Keratinocyte (primary cell): ENCODE measurements at regions not wholly inside any gene's neighbourhood (a gene's known extent, or its start where the extent isn't known, plus 50 kb on each side); places are given as distances from the start of the nearest gene placed in this dataset.

ENCODE experiments used
- DNase-seq: peaks from one replicate; pipeline ENCODE4 v3.0.0-alpha.2; 2011; ENCODE audit warnings: low read depth, missing footprints, low spot score
- FAIRE-seq: peaks from 2 replicates; lab custom pipeline; 2011; peaks lifted over from hg19 to GRCh38; lab: Jason Lieb, UNC
- H2AFZ ChIP-seq: 2 replicates; pipeline ENCODE4 v1.6.0; 2012; ENCODE audit warnings: low read length, control low read depth, inconsistent platforms; ENCODE audit not compliant: control insufficient read depth
- H3K27ac ChIP-seq: 2 replicates; pipeline ENCODE4 v1.5.1; 2011; ENCODE audit warnings: low read length; ENCODE audit not compliant: control insufficient read depth, insufficient read depth
- H3K27me3 ChIP-seq: 3 replicates; pipeline ENCODE4 v1.6.0; 2011; ENCODE audit warnings: low read length; ENCODE audit not compliant: control insufficient read depth, insufficient read depth; ENCODE audit errors: extremely low read depth
- H3K36me3 ChIP-seq, 2 experiments: 2 replicates in 1 of 2; 3 replicates in 1 of 2; pipeline ENCODE4 v1.5.1; 2011; ENCODE audit warnings: low read length in 2 of 2, mild to moderate bottlenecking in 1 of 2; ENCODE audit not compliant: control insufficient read depth in 2 of 2, insufficient read depth in 2 of 2; ENCODE audit errors: extremely low read depth in 1 of 2
- H3K4me1 ChIP-seq: 3 replicates; pipeline ENCODE4 v1.5.1; 2011; ENCODE audit warnings: low read length; ENCODE audit not compliant: control insufficient read depth, insufficient read depth; ENCODE audit errors: extremely low read depth
- H3K4me2 ChIP-seq: 3 replicates; pipeline ENCODE4 v1.6.0; 2011; ENCODE audit warnings: low read depth, low read length; ENCODE audit not compliant: control insufficient read depth, insufficient read depth; ENCODE audit errors: extremely low read depth
- H3K4me3 ChIP-seq, 3 experiments: fragments of 200-600 bp in 1 of 3; sonication (generic) in 1 of 3; 2 replicates in 2 of 3; 3 replicates in 1 of 3; pipeline ENCODE4 v1.5.1; 2011 to 2016; ENCODE audit warnings: low read length in 3 of 3, mild to moderate bottlenecking in 3 of 3, control low read depth in 2 of 3, inconsistent platforms in 1 of 3, low read depth in 1 of 3, mixed read lengths in 1 of 3, mixed run types in 1 of 3, moderate library complexity in 1 of 3; ENCODE audit not compliant: control insufficient read depth in 2 of 3, insufficient read depth in 2 of 3; ENCODE audit errors: extremely low read depth in 1 of 3
- H3K79me2 ChIP-seq: 2 replicates; pipeline ENCODE4 v1.6.0; 2012; ENCODE audit warnings: low read length; ENCODE audit not compliant: control insufficient read depth, insufficient read depth
- H3K9ac ChIP-seq: 3 replicates; pipeline ENCODE4 v1.6.0; 2011; ENCODE audit warnings: low read length; ENCODE audit not compliant: control insufficient read depth, insufficient read depth; ENCODE audit errors: extremely low read depth
- H3K9me1 ChIP-seq: 3 replicates; pipeline ENCODE4 v1.6.0; 2011; ENCODE audit warnings: low read length; ENCODE audit not compliant: control insufficient read depth, insufficient read depth; ENCODE audit errors: extremely low read depth
- H3K9me3 ChIP-seq: 2 replicates; pipeline ENCODE4 v1.5.1; 2012; ENCODE audit warnings: low read depth, low read length; ENCODE audit not compliant: control insufficient read depth
- H4K20me1 ChIP-seq: 3 replicates; pipeline ENCODE4 v1.6.0; 2011; ENCODE audit warnings: low read length; ENCODE audit not compliant: control insufficient read depth, insufficient read depth; ENCODE audit errors: extremely low read depth
- EZH2 ChIP-seq: IDR thresholded peaks from one replicate; pipeline ENCODE4 v1.6.1; 2012; ENCODE audit warnings: inconsistent platforms, mild to moderate bottlenecking, low read length, moderate library complexity
- dilution Hi-C: fragments of 300-500 bp; cut with MboI; formaldehyde crosslinking; loops from one replicate; pipeline ENCODE4 v1.7.0; 2020; ENCODE audit warnings: low sequenced_read_pairs; ENCODE audit not compliant: extremely low pct_ligation_motif_present
- TF ChIP-seq, protein P1 (sequence below), 3 experiments: IDR thresholded peaks in 1 of 3; conservative IDR thresholded peaks in 1 of 3; optimal IDR thresholded peaks in 1 of 3; 2 replicates in 2 of 3; 3 replicates in 1 of 3; pipeline versions ENCODE3 to v1.5.1; 2011; ENCODE audit warnings: low read length in 3 of 3, mild to moderate bottlenecking in 3 of 3, moderate library complexity in 2 of 3, control low read depth in 1 of 3, inconsistent platforms in 1 of 3; ENCODE audit not compliant: insufficient read depth in 2 of 3; ENCODE audit errors: extremely low read depth in 1 of 3

DNA sequence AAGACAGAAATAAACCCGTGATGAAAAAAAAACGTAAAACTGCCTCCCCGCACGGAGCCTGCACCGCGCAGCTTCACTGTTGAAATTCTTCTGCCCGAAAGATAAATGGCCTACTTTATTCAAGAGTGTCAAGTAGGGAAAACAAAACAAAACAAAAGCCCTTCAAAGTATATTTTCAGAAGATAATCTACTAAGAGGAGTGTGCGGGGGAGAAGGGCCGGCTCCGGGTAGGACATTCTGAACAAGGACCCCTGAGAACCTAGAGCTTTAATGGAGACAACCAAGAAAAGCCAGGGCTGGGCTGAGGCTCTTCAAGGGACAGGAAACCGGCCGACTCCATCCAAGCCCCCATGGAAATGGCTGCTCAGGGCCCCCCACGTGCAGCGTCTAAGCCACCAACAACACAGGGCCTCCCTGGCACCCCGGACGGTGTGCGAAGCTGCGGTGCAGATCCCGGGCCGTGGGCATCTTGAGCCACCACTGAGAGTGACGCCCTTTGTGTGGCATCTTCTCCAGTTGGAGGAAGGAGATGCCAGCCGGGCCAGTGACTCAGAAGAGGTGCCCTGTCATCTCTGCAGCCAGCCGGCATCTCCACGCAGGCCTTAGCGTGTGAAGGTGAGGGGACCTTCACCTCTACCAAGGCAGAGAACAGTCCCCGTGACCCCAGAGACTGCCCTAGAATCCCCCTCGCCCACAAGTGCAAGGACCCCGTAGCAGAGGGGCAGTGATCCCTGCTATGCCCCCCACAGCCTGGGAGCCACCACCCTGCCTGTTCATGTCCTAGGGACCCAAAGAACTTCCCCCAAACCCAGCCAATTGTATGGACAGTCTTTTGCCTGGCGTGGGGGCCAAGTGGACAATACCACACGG is 250.8 kb downstream of the C16orf95 start:
- Histone ChIP-seq H3K4me3 (no peak overlapping the region), H3K9me1 (no peaks in the 10 kb centered on the region), H3K9me3 (no peaks in the 10 kb centered on the region), H3K4me2 (no peak overlapping the region), H3K36me3 (no peaks in the 10 kb centered on the region), H3K9ac (no peak overlapping the region), H3K4me1 (no peaks in the 10 kb centered on the region), H2AFZ (no peak overlapping the region), H3K27ac (no peak overlapping the region), H3K27me3 (no peaks in the 10 kb centered on the region), H3K79me2 (no peaks in the 10 kb centered on the region), H4K20me1 (no peaks in the 10 kb centered on the region)
- dilution Hi-C loops: no loop called here
- TF ChIP-seq, protein P1, sequence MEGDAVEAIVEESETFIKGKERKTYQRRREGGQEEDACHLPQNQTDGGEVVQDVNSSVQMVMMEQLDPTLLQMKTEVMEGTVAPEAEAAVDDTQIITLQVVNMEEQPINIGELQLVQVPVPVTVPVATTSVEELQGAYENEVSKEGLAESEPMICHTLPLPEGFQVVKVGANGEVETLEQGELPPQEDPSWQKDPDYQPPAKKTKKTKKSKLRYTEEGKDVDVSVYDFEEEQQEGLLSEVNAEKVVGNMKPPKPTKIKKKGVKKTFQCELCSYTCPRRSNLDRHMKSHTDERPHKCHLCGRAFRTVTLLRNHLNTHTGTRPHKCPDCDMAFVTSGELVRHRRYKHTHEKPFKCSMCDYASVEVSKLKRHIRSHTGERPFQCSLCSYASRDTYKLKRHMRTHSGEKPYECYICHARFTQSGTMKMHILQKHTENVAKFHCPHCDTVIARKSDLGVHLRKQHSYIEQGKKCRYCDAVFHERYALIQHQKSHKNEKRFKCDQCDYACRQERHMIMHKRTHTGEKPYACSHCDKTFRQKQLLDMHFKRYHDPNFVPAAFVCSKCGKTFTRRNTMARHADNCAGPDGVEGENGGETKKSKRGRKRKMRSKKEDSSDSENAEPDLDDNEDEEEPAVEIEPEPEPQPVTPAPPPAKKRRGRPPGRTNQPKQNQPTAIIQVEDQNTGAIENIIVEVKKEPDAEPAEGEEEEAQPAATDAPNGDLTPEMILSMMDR (optimal IDR thresholded peaks at IDR 0.05 in 1 of 3, IDR thresholded peaks at IDR 0.05 in 1 of 3, conservative IDR thresholded peaks at IDR 0.05 in 1 of 3; ENCODE audit: extremely low read depth in 1 of 3, insufficient read depth in 2 of 3, low read length in 3 of 3): no peak
- TF ChIP-seq EZH2: no peak
- DNase-seq: no peak
- no peak for FAIRE-seq

DNA sequence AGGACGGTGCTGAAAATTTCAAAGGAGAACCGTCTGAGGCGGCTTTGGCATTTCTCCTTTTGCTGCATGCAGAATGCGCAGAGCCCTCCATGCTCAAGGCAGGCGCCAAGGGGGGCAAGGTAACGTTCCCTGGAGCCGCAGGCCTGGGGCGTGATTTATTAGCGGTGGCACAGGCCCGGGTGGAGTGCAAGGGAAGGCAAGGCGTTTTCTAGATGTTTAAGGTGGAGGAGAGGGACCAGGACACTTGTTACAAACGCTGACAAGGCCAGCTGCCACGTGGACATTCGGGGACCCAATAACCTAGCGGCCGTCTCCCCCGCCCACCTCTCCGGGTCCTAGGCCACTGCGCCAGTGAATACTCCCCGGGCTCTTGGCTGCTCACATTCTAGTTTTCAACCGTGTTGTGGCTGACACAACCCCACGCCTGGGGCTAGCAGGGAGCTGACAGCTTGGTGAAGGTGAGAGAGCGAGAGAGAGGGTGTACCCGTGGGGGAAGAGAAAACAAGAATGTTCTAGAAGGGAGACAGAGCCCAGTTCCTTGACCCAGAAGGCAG is 250.1 kb downstream of the C16orf95 start:
- FAIRE-seq (no peak), DNase-seq (no peak)
- Histone ChIP-seq H3K9me1 (no peaks in the 10 kb centered on the region), H3K4me2 (no peak overlapping the region), H3K9me3 (no peaks in the 10 kb centered on the region), H3K79me2 (no peaks in the 10 kb centered on the region), H3K27ac (no peak overlapping the region), H3K4me1 (no peaks in the 10 kb centered on the region), H3K36me3 (no peaks in the 10 kb centered on the region), H3K9ac (no peak overlapping the region), H2AFZ (no peak overlapping the region), H4K20me1 (no peaks in the 10 kb centered on the region), H3K27me3 (no peaks in the 10 kb centered on the region), H3K4me3 (no peak overlapping the region)
- dilution Hi-C loops: no loop called here
- TF ChIP-seq, protein P1 (optimal IDR thresholded peaks at IDR 0.05 in 1 of 3, IDR thresholded peaks at IDR 0.05 in 1 of 3, conservative IDR thresholded peaks at IDR 0.05 in 1 of 3; ENCODE audit: extremely low read depth in 1 of 3, insufficient read depth in 2 of 3, low read length in 3 of 3): no peak
- no peak for TF ChIP-seq EZH2
